GM21723 (cell line): ENCODE measurements at regions not wholly inside any gene's neighbourhood (a gene's known extent, or its start where the extent isn't known, plus 50 kb on each side); places are given as distances from the start of the nearest gene placed in this dataset.
"Not testable (repeated sequence)": the region's sequence is repeated elsewhere in the genome, so short reads cannot be mapped to it uniquely, and the experiment has no call there.

ENCODE experiments used
- ATAC-seq: cut with Tn5 transposase; IDR thresholded peaks from one replicate; pipeline ENCODE4 v1.9.1; 2021; ENCODE audit warnings: mild to moderate bottlenecking, moderate library complexity; ENCODE audit not compliant: unreplicated experiment

GRCh38 chr2:4900861-4901770, 791.1 kb upstream of the SOX11 start:
- ATAC-seq: no peak

GRCh38 chr2:4903656-4904348, 788.4 kb upstream of the SOX11 start:
- no peak for ATAC-seq

GRCh38 chr2:4908461-4908860, 783.7 kb upstream of the SOX11 start:
- ATAC-seq: no peak

GRCh38 chr2:4909346-4910009, 782.7 kb upstream of the SOX11 start:
- no peak for ATAC-seq

GRCh38 chr2:4914036-4914435, 778.1 kb upstream of the SOX11 start:
- ATAC-seq: no peak

GRCh38 chr2:4914551-4914950, 777.6 kb upstream of the SOX11 start:
- no peak for ATAC-seq

- ATAC-seq: no peak
These were observed 776.8 kb upstream of the SOX11 start for GRCh38 chr2:4915357-4915756.

- no peak for ATAC-seq
These were observed 776.1 kb upstream of the SOX11 start for GRCh38 chr2:4916094-4916493.

- no peak for ATAC-seq
These were observed 761.5 kb upstream of the SOX11 start for GRCh38 chr2:4930704-4931103.

GRCh38 chr2:4931721-4932365, 760.3 kb upstream of the SOX11 start:
- no peak for ATAC-seq

- not testable (repeated sequence) for ATAC-seq
These were observed 756.9 kb upstream of the SOX11 start for GRCh38 chr2:4935291-4935690.

- no peak for ATAC-seq
These were observed 754.6 kb upstream of the SOX11 start for GRCh38 chr2:4937550-4937949.

- ATAC-seq: no peak
These were observed 754.0 kb upstream of the SOX11 start for GRCh38 chr2:4938206-4938605.

GRCh38 chr2:4942441-4942840, 749.7 kb upstream of the SOX11 start:
- ATAC-seq: no peak

- no peak for ATAC-seq
These were observed 744.3 kb upstream of the SOX11 start for GRCh38 chr2:4947911-4948310.

GRCh38 chr2:4951368-4951767, 740.8 kb upstream of the SOX11 start:
- no peak for ATAC-seq

- no peak for ATAC-seq
These were observed 733.0 kb upstream of the SOX11 start for GRCh38 chr2:4959219-4959618.

- no peak for ATAC-seq
These were observed 729.8 kb upstream of the SOX11 start for GRCh38 chr2:4962419-4962818.

- no peak for ATAC-seq
These were observed 729.1 kb upstream of the SOX11 start for GRCh38 chr2:4963106-4963505.

GRCh38 chr2:4964001-4964540, 728.1 kb upstream of the SOX11 start:
- ATAC-seq: no peak

- no peak for ATAC-seq
These were observed 727.6 kb upstream of the SOX11 start for GRCh38 chr2:4964579-4964978.
